Sigmoid colon (tissue), 3 donors: ENCODE measurements at regions not wholly inside any gene's neighbourhood (a gene's known extent, or its start where the extent isn't known, plus 50 kb on each side); places are given as distances from the start of the nearest gene placed in this dataset.

Experiments used
- CTCF ChIP-seq, 4 experiments: fragments of 450-650 bp in 3 of 4; fragments of 200-600 bp in 1 of 4; IDR thresholded peaks; one replicate each; pipeline ENCODE4 v1.5.1; 2016 to 2019; ENCODE audit warnings: antibody characterized with exemption in 4 of 4, mild to moderate bottlenecking in 3 of 4, moderate library complexity in 2 of 4
- POLR2A ChIP-seq, 2 donors: fragments of 450-650 bp; IDR thresholded peaks; one replicate each; pipeline ENCODE4 v1.6.1; 2016; ENCODE audit warnings: antibody characterized with exemption in 2 of 2, mild to moderate bottlenecking in 2 of 2, moderate library complexity in 2 of 2

DNA sequence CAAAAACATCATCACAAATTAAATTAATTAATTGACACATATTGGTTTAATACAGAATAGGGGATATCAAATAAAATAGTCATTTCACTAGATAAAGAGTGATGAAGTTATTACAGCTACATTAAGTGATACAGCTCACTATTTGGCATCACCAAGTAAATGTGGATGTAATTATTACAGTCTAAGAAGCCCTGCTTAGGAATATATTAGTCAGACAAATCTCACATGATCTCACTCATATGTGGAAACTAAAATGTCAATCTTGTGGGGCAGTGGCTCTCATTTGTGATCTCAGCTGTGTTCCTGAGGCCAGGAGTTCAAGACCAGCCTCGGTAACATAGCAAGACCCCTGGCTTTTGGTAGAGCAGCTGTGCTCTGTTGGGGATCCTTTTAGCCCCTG lies 233.4 kb upstream of the RGMB start:
- TF ChIP-seq CTCF (IDR thresholded peaks at IDR 0.05): no peak
- TF ChIP-seq POLR2A (IDR thresholded peaks at IDR 0.05): no peak
